Neural progenitor cell (in vitro differentiated cells): ENCODE measurements at regions not wholly inside any gene's neighbourhood (a gene's known extent, or its start where the extent isn't known, plus 50 kb on each side); places are given as distances from the start of the nearest gene placed in this dataset.

Source experiments
- EZH2 ChIP-seq: fragments of 200-600 bp; sonication (generic); IDR thresholded peaks from 2 replicates; pipeline ENCODE4 v1.6.1; 2017; ENCODE audit warnings: antibody characterized with exemption, mild to moderate bottlenecking, moderate library complexity
- EZH2phosphoT487 ChIP-seq: fragments of 200-600 bp; sonication (generic); IDR thresholded peaks from 2 replicates; pipeline ENCODE4 v1.6.1; 2017; ENCODE audit warnings: antibody characterized with exemption
- TF ChIP-seq, protein P1 (sequence below): fragments of 200-600 bp; sonication (generic); IDR thresholded peaks from 2 replicates; pipeline ENCODE4 v1.5.1; 2017; ENCODE audit warnings: antibody characterized with exemption, mild to moderate bottlenecking

- TF ChIP-seq, protein P1, sequence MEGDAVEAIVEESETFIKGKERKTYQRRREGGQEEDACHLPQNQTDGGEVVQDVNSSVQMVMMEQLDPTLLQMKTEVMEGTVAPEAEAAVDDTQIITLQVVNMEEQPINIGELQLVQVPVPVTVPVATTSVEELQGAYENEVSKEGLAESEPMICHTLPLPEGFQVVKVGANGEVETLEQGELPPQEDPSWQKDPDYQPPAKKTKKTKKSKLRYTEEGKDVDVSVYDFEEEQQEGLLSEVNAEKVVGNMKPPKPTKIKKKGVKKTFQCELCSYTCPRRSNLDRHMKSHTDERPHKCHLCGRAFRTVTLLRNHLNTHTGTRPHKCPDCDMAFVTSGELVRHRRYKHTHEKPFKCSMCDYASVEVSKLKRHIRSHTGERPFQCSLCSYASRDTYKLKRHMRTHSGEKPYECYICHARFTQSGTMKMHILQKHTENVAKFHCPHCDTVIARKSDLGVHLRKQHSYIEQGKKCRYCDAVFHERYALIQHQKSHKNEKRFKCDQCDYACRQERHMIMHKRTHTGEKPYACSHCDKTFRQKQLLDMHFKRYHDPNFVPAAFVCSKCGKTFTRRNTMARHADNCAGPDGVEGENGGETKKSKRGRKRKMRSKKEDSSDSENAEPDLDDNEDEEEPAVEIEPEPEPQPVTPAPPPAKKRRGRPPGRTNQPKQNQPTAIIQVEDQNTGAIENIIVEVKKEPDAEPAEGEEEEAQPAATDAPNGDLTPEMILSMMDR = no peak
- TF ChIP-seq EZH2 = no peak
- no peak for TF ChIP-seq EZH2phosphoT487
Measured at GRCh38 chr6:104537180-104537579, 322.5 kb downstream of the HACE1 start.
